ENCODE measurements at regions not wholly inside any gene's neighbourhood (a gene's known extent, or its start where the extent isn't known, plus 50 kb on each side); places are given as distances from the start of the nearest gene placed in this dataset.

- TF ChIP-seq, protein P1, sequence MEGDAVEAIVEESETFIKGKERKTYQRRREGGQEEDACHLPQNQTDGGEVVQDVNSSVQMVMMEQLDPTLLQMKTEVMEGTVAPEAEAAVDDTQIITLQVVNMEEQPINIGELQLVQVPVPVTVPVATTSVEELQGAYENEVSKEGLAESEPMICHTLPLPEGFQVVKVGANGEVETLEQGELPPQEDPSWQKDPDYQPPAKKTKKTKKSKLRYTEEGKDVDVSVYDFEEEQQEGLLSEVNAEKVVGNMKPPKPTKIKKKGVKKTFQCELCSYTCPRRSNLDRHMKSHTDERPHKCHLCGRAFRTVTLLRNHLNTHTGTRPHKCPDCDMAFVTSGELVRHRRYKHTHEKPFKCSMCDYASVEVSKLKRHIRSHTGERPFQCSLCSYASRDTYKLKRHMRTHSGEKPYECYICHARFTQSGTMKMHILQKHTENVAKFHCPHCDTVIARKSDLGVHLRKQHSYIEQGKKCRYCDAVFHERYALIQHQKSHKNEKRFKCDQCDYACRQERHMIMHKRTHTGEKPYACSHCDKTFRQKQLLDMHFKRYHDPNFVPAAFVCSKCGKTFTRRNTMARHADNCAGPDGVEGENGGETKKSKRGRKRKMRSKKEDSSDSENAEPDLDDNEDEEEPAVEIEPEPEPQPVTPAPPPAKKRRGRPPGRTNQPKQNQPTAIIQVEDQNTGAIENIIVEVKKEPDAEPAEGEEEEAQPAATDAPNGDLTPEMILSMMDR (conservative IDR thresholded peaks at IDR 0.05): no peak
These were observed 90.8 kb upstream of the RORA start for GRCh38 chr15:61319892-61320291.

DNA sequence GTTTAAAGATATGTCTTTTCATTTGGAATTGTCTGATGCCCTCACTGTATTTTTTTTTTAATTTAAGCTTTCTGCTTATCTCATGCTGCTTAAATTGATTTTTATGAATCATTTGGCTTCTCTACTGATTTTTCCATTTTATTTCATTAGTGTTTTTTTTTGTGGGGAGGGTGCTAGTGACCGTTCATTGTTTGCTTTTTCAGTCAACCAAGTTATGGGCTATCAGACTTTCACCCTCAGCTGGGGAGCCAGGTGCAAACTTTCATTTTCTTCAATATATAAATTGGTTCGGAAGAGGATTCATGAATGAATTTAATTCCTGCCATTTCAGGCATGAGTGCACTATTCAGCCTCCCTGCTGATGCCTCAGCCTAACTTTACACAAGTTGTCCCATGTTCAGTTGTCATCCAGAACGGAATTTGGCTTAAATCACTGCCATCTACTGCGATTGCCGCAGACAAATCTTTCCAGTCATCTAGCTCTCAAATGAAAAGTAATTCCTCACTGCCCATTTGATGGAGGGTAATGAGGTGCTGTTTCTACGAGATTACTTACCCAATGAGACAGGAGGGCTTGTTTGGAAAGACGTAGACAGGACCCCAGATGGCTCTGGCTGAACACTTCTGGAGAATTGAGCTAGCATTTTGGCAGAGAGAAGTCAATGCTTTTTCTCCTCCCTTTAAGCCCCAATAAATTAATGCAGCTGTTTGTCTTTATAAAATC lies 89.9 kb upstream of the RORA start:
- no peak overlapping the region for H3K4me3 Mint-ChIP-seq
- H3K36me3 Mint-ChIP-seq: no peaks in the 10 kb centered on the region
- no peak overlapping the region for H3K27ac Mint-ChIP-seq
- H3K9me3 Mint-ChIP-seq: peaks cover 5% of the 10 kb centered on the region
- H3K27me3 Mint-ChIP-seq: peaks cover 5% of the 10 kb centered on the region
- DNase-seq (ENCODE audit: extremely low spot score, unreplicated experiment): no peak
- TF ChIP-seq, protein P1 (conservative IDR thresholded peaks at IDR 0.05): no peak
- H3K4me1 Mint-ChIP-seq (ENCODE audit: unreplicated experiment): no peaks in the 10 kb centered on the region

More at GRCh38 chr15:61319892-61320291, 90.8 kb upstream of the RORA start:
- DNase-seq (ENCODE audit: extremely low spot score, unreplicated experiment): no peak
- peaks cover 5% of the 10 kb centered on the region for H3K9me3 Mint-ChIP-seq
- H3K27ac Mint-ChIP-seq: no peak overlapping the region
- H3K36me3 Mint-ChIP-seq: no peaks in the 10 kb centered on the region
- H3K4me3 Mint-ChIP-seq: no peak overlapping the region
- peaks cover 10% of the 10 kb centered on the region for H3K27me3 Mint-ChIP-seq
- H3K4me1 Mint-ChIP-seq (ENCODE audit: unreplicated experiment): no peaks in the 10 kb centered on the region

DNA sequence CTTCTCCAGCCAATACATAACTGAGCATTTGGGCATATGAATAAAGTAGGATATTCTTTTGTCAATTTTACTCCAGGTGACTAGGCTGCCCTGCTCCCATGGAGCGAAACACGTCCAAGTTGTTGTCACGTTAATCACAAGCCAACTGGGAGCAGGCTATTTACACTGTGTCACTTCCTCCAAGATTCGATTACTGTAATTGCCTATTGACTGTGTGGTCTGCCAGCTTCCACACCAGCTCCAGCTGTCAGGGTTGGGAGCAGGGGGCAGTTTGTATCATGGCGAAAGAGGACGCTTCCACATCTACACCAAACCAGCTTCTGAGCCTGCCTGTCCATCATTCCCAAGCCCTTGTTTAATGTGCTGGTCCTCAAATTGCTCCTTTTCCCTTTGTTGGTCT lies 89.2 kb upstream of the RORA start:
- Mint-ChIP-seq H3K4me3 (no peak overlapping the region), H3K4me1 (ENCODE audit: unreplicated experiment) (no peaks in the 10 kb centered on the region), H3K9me3 (peaks cover 5% of the 10 kb centered on the region), H3K27ac (no peak overlapping the region), H3K27me3 (peaks cover 5% of the 10 kb centered on the region), H3K36me3 (no peaks in the 10 kb centered on the region)
- DNase-seq (ENCODE audit: extremely low spot score, unreplicated experiment): no peak
- TF ChIP-seq, protein P1 (conservative IDR thresholded peaks at IDR 0.05): no peak

DNA sequence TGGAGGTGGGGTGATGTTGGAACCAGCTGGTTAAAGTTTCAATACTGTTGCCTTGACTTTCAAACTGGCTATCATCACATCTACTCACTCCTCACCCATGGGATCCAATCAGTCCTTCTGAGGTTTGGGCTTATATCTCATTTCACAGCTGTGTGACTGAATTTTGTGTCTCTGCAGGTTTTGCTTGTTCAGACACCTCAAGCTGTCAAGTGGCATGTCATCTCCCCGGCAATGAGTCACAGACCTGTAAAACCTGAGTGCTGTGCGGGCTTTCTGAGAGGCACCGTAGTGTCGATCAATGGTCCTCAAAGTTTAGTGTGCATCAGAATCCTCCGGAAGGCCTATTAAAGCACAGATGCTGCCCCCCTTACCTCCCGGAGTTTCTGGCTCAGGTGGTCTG lies 86.4 kb upstream of the RORA start:
- Mint-ChIP-seq H3K9me3 (peaks cover 5% of the 10 kb centered on the region), H3K27me3 (no peaks in the 10 kb centered on the region), H3K36me3 (no peaks in the 10 kb centered on the region), H3K4me3 (no peak overlapping the region), H3K4me1 (ENCODE audit: unreplicated experiment) (no peaks in the 10 kb centered on the region), H3K27ac (no peak overlapping the region)
- TF ChIP-seq, protein P1 (conservative IDR thresholded peaks at IDR 0.05): no peak
- no peak for DNase-seq (ENCODE audit: extremely low spot score, unreplicated experiment)

DNA sequence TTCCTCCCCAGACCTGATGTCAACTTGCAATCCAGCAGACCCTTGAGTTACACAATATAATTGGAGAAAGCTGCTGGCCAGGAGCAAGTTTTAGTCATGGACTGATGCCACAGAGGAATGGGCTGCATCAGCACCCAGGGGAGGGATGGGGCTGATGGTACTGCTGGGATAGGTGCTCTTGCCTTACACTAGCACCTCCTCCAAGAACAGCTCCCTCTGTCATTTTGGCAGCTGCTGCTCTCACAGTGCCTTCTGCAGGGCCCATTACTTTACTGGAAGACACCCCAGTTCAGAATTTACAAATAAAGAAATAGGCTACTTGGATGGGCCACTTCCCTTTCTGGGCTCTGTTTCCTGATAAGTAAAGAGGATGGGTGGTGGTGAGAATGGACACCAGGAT lies 85.3 kb upstream of the RORA start:
- Mint-ChIP-seq H3K4me1 (ENCODE audit: unreplicated experiment) (no peaks in the 10 kb centered on the region), H3K9me3 (no peaks in the 10 kb centered on the region), H3K4me3 (no peak overlapping the region), H3K27ac (no peak overlapping the region), H3K36me3 (no peaks in the 10 kb centered on the region), H3K27me3 (no peaks in the 10 kb centered on the region)
- no peak for DNase-seq (ENCODE audit: extremely low spot score, unreplicated experiment)
- TF ChIP-seq, protein P1 (conservative IDR thresholded peaks at IDR 0.05): no peak
